ENCODE measurements at regions not wholly inside any gene's neighbourhood (a gene's known extent, or its start where the extent isn't known, plus 50 kb on each side); places are given as distances from the start of the nearest gene placed in this dataset.

GRCh38 chr5:78719504-78720219, 71.1 kb upstream of the LHFPL2 start:
- no peak for TF ChIP-seq CTCF (IDR thresholded peaks at IDR 0.05)
- no peak for TF ChIP-seq POLR2A (IDR thresholded peaks at IDR 0.05)
